Kidney (tissue), 13 donors: ENCODE measurements at regions not wholly inside any gene's neighbourhood (a gene's known extent, or its start where the extent isn't known, plus 50 kb on each side); places are given as distances from the start of the nearest gene placed in this dataset.

ENCODE experiments used
- DNase-seq, 5 donors: peaks; one replicate each; pipeline ENCODE4 v3.0.0-alpha.2; 2013 to 2020
- FAIRE-seq: peaks from 2 replicates; lab custom pipeline; 2012; peaks lifted over from hg19 to GRCh38; lab: Jason Lieb, UNC
- H3K27ac ChIP-seq, 2 donors: one replicate each; pipeline ENCODE4 v1.7.0; 2013; ENCODE audit warnings: low read depth in 2 of 2, low read length in 2 of 2, inconsistent platforms in 1 of 2
- H3K27me3 ChIP-seq: one replicate; pipeline ENCODE4 v1.7.1; 2013; ENCODE audit warnings: low read length, inconsistent platforms; ENCODE audit not compliant: control insufficient read depth, insufficient read depth
- H3K36me3 ChIP-seq, 3 donors: one replicate each; pipeline versions ENCODE4 v1.7.0 to v1.7.1; 2013; ENCODE audit warnings: low read length in 3 of 3, control low read depth in 1 of 3, inconsistent platforms in 1 of 3; ENCODE audit not compliant: insufficient read depth in 3 of 3, control insufficient read depth in 2 of 3
- H3K4me1 ChIP-seq, 3 donors: one replicate each; pipeline versions ENCODE4 v1.7.0 to v1.7.1; 2013; ENCODE audit warnings: low read length in 3 of 3, inconsistent platforms in 1 of 3, low read depth in 1 of 3; ENCODE audit not compliant: control insufficient read depth in 2 of 3, insufficient read depth in 2 of 3
- H3K4me3 ChIP-seq, 3 donors: one replicate each; pipeline versions ENCODE4 v1.7.0 to v1.8.1; 2013; ENCODE audit warnings: low read length in 3 of 3, control low read depth in 1 of 3, inconsistent platforms in 1 of 3
- H3K9ac ChIP-seq, 3 donors: one replicate each; pipeline versions ENCODE4 v1.7.0 to v1.7.1; 2013; ENCODE audit warnings: low read length in 3 of 3, control low read depth in 1 of 3, inconsistent platforms in 1 of 3
- H3K9me3 ChIP-seq, 3 donors: one replicate each; pipeline versions ENCODE4 v1.7.0 to v1.7.1; 2013; ENCODE audit warnings: low read length in 3 of 3, control low read depth in 1 of 3, inconsistent platforms in 1 of 3; ENCODE audit not compliant: control insufficient read depth in 2 of 3, insufficient read depth in 1 of 3
- intact Hi-C: fragments of 100-400 bp; cut with DNase I; formaldehyde crosslinking; loops from one replicate; pipeline ENCODE4 v1.11.1; 2022
- TF ChIP-seq, protein P1 (sequence below): IDR thresholded peaks from 3 replicates; pipeline ENCODE4 v1.5.1; 2012; ENCODE audit warnings: mild to moderate bottlenecking, moderate library complexity, borderline replicate concordance; ENCODE audit not compliant: insufficient read depth; ENCODE audit errors: extremely low read depth
- donor health status: control.
- donor health status: control.
- donor health status: control.
- donor health status: control.
- donor health status: control.
- donor health status: DM: yes; HTN: yes; CAD: no.
- donor health status: Normal renal cell carcinoma (clear cell type).

DNA sequence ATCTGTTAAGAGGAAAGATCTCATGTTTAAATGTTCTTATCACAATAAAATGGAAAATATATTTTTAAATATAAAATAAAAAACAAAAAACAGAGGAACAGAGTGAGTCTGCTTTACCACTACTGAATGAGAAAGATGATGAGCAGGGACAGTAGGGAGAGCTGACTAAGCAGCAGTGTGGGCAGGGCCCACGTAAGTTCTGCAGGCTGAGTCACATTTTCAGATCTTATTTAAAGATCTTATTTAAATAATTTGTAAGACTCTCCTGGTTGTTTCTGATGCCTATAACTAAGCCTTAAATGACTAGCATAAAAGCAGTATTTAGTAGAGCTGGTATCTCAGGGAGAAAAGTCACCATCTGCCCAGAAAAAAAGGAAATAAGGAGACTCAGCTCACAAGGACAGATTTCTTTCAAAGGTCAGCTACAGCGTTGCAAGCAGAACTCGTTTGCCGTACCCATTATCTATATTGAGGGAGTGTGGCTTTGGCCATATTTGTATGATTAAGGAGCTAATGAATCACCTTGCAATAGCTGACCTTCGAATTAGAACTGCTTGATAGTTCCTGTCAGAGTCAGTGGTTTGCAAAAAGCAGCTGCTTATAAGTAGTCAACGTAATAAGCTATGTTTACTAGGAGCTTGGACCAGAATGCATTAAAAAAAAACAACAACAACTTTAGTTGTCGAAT, 322.1 kb upstream of the CHAC2 start:
- intact Hi-C loops: no loop called here
- TF ChIP-seq, protein P1, sequence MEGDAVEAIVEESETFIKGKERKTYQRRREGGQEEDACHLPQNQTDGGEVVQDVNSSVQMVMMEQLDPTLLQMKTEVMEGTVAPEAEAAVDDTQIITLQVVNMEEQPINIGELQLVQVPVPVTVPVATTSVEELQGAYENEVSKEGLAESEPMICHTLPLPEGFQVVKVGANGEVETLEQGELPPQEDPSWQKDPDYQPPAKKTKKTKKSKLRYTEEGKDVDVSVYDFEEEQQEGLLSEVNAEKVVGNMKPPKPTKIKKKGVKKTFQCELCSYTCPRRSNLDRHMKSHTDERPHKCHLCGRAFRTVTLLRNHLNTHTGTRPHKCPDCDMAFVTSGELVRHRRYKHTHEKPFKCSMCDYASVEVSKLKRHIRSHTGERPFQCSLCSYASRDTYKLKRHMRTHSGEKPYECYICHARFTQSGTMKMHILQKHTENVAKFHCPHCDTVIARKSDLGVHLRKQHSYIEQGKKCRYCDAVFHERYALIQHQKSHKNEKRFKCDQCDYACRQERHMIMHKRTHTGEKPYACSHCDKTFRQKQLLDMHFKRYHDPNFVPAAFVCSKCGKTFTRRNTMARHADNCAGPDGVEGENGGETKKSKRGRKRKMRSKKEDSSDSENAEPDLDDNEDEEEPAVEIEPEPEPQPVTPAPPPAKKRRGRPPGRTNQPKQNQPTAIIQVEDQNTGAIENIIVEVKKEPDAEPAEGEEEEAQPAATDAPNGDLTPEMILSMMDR: no peak
- H3K27ac ChIP-seq: no peak overlapping the region
- DNase-seq (no peak), FAIRE-seq (no peak)
- no peaks in the 10 kb centered on the region for H3K36me3 ChIP-seq
- H3K4me3 ChIP-seq: no peak overlapping the region
- no peaks in the 10 kb centered on the region for H3K27me3 ChIP-seq
- H3K9ac ChIP-seq: no peak overlapping the region
- no peaks in the 10 kb centered on the region for H3K4me1 ChIP-seq
- H3K9me3 ChIP-seq: no peaks in the 10 kb centered on the region

DNA sequence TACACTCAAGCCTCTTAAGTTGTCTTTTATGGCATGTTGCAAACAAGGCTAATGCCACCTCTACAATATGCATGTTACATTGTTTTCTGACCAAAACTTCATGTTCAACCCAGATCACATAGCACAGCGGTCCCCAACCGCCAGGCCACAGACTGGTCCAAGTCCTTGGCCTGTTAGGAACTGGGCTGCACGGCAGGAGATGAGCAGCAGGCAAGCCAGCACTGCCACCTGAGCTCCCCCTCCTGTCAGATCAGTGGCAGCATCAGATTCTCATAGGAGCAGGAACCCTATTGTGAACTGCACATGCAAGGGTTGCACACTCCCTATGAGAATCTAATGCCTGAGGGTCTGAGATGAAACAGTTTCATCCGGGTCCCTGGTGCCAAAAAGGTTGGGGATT, 324.8 kb upstream of the CHAC2 start:
- DNase-seq (peak in 2 of 5 donors; percentile 24 to 26), FAIRE-seq (no peak)
- Histone ChIP-seq H3K9ac (no peak overlapping the region), H3K36me3 (no peaks in the 10 kb centered on the region), H3K4me3 (no peak overlapping the region), H3K9me3 (no peaks in the 10 kb centered on the region), H3K4me1 (no peaks in the 10 kb centered on the region), H3K27me3 (no peaks in the 10 kb centered on the region), H3K27ac (no peak overlapping the region)
- intact Hi-C loops: no loop called here
- TF ChIP-seq, protein P1: no peak

DNA sequence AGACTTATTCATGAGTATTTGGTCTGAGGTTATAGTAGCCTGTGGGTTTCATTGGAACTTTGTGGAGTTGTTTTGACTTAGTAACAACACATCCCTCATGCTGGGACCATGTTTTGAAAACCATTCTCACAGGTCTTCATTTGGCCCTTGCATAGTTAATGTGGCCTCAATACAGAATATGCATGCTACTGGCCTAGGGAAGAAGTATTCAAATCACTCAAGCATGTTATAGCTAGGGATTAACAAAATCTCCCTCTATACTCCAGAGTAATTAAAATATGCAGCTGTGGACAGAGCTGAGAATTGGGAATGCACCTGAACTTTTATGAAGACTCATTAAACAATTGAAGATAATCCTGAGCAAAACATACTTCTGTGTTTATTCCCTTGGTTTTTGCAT, 325.5 kb upstream of the CHAC2 start:
- no peak overlapping the region for H3K4me3 ChIP-seq
- no peak overlapping the region for H3K27ac ChIP-seq
- H3K36me3 ChIP-seq: no peaks in the 10 kb centered on the region
- no peaks in the 10 kb centered on the region for H3K4me1 ChIP-seq
- H3K27me3 ChIP-seq: no peaks in the 10 kb centered on the region
- H3K9me3 ChIP-seq: no peaks in the 10 kb centered on the region
- no peak overlapping the region for H3K9ac ChIP-seq
- no peak for FAIRE-seq
- intact Hi-C loops: no loop called here
- TF ChIP-seq, protein P1: no peak
- DNase-seq: no peak

DNA sequence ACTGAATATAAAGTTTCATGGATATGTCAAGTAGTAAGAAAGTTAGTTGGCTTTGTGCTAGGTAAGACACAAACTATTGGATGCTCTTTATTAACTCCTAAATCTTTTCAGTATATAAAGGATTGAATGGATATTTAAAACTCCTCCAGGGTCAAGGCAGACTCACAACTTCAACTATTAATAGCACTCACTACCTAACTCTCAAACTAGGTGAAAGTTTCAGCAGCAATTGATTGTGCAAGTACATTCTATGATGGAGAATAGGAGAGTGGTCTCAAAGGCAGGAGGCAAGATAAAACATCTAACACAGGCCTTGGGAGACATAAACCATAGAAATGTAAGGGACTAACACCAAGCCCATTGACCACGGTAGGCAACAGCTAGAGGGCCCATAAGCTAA, 328.9 kb upstream of the CHAC2 start:
- H3K9me3 ChIP-seq: no peaks in the 10 kb centered on the region
- H3K27ac ChIP-seq: no peak overlapping the region
- no peaks in the 10 kb centered on the region for H3K4me1 ChIP-seq
- no peak for FAIRE-seq
- H3K36me3 ChIP-seq: no peaks in the 10 kb centered on the region
- no peaks in the 10 kb centered on the region for H3K27me3 ChIP-seq
- no peak overlapping the region for H3K9ac ChIP-seq
- TF ChIP-seq, protein P1: no peak
- no peak overlapping the region for H3K4me3 ChIP-seq
- intact Hi-C loops: no loop called here
- no peak for DNase-seq
